ENCODE measurements at regions not wholly inside any gene's neighbourhood (a gene's known extent, or its start where the extent isn't known, plus 50 kb on each side); places are given as distances from the start of the nearest gene placed in this dataset.
A peak's percentile ranks its signal among the peaks of the same experiment; 100 is the strongest.

- no peak overlapping the region for H2BK20ac ChIP-seq (ENCODE audit: low read length)
- no peaks in the 10 kb centered on the region for H3K9me3 ChIP-seq (ENCODE audit: insufficient read depth in 2 of 2, low read depth in 1 of 2, low read length in 1 of 2)
- no peaks in the 10 kb centered on the region for H3K79me1 ChIP-seq (ENCODE audit: low read depth, low read length)
- DNase-seq (ENCODE audit: low read depth in 1 of 2, low spot score in 2 of 2) = no peak
- no peaks in the 10 kb centered on the region for H3K27me3 ChIP-seq (replicated peaks in 1 of 4; ENCODE audit: control insufficient read depth in 3 of 4, extremely low read depth in 1 of 4, insufficient read depth in 3 of 4, low read length in 3 of 4)
- no peak overlapping the region for H4K8ac ChIP-seq (ENCODE audit: extremely low read depth, insufficient read depth, low read length)
- no peak overlapping the region for H2BK12ac ChIP-seq (ENCODE audit: low read depth, low read length)
- FAIRE-seq = no peak
- no peak overlapping the region for H3K27ac ChIP-seq (ENCODE audit: low read depth, low read length)
- no peak overlapping the region for H3K4me2 ChIP-seq (ENCODE audit: insufficient read depth in 1 of 2, low read depth in 2 of 2, low read length in 2 of 2)
- no peak overlapping the region for H3K23ac ChIP-seq (ENCODE audit: insufficient read length)
- no peak overlapping the region for H4K91ac ChIP-seq (replicated peaks; ENCODE audit: insufficient read length, low read length)
- no peak overlapping the region for H2AK5ac ChIP-seq (ENCODE audit: low read depth, low read length)
- H4K5ac ChIP-seq (ENCODE audit: insufficient read length, low read depth, low read length) = no peak overlapping the region
- H3K56ac ChIP-seq (replicated peaks; ENCODE audit: insufficient read length, low read depth, low read length) = no peak overlapping the region
- no peaks in the 10 kb centered on the region for H4K20me1 ChIP-seq (replicated peaks in 1 of 2; ENCODE audit: control insufficient read depth in 1 of 2, insufficient read depth in 2 of 2, low read length in 2 of 2)
- no peak for TF ChIP-seq RBBP5 (IDR thresholded peaks at IDR 0.05; ENCODE audit: borderline replicate concordance, low read depth, low read length)
- TF ChIP-seq POLR2A (IDR thresholded peaks at IDR 0.05; ENCODE audit: control extremely low read depth in 1 of 2, low read depth in 2 of 2, low read length in 2 of 2) = no peak
- no peak for TF ChIP-seq CTBP2 (IDR thresholded peaks at IDR 0.05; ENCODE audit: borderline replicate concordance, insufficient read depth, insufficient read length, low read length)
- TF ChIP-seq BRCA1 (IDR thresholded peaks at IDR 0.05; ENCODE audit: low read depth, low read length) = no peak
- TF ChIP-seq RXRA (IDR thresholded peaks at IDR 0.05; ENCODE audit: insufficient read depth, low read depth, low read length) = no peak
- no peak for TF ChIP-seq CREB1 (IDR thresholded peaks at IDR 0.05)
- TF ChIP-seq ZNF274 (IDR thresholded peaks at IDR 0.05; ENCODE audit: borderline replicate concordance, extremely low read depth, low read length) = no peak
- no peak for TF ChIP-seq KDM1A (IDR thresholded peaks at IDR 0.05; ENCODE audit: borderline replicate concordance, low read length)
- no peak for TF ChIP-seq POLR2AphosphoS5 (IDR thresholded peaks at IDR 0.05; ENCODE audit: low read depth, low read length)
- TF ChIP-seq CBX8 (IDR thresholded peaks at IDR 0.05; ENCODE audit: borderline replicate concordance, low read depth, low read length) = no peak
- no peak for TF ChIP-seq E2F6 (IDR thresholded peaks at IDR 0.05)
- H3K36me3 ChIP-seq (ENCODE audit: control insufficient read depth in 2 of 4, insufficient read depth in 4 of 4, low read length in 3 of 4) = no peaks in the 10 kb centered on the region
- no peaks in the 10 kb centered on the region for H3K23me2 ChIP-seq (ENCODE audit: low read depth, low read length)
- no peaks in the 10 kb centered on the region for H3K79me2 ChIP-seq (ENCODE audit: control insufficient read depth in 1 of 2, insufficient read depth in 2 of 2, low read length in 2 of 2)
- H3K4me1 ChIP-seq (replicated peaks in 1 of 4; ENCODE audit: control insufficient read depth in 3 of 4, insufficient read depth in 4 of 4, low read length in 3 of 4) = no peaks in the 10 kb centered on the region
- H2BK15ac ChIP-seq (ENCODE audit: low read length) = no peak overlapping the region
- no peak overlapping the region for H3K4ac ChIP-seq (replicated peaks; ENCODE audit: insufficient read length, low read depth, low read length)
- H3K18ac ChIP-seq (ENCODE audit: extremely low read depth, low read length) = no peak overlapping the region
- ChIA-PET CTCF (ENCODE audit: partially characterized antibody) (no interaction called here), POLR2A (ENCODE audit: partially characterized antibody) (interaction anchor here (1.5 kb wide), 1 partner anchor 8 kb away, joined by 4 read pairs; no protein-coding TSS in a partner anchor)
- 93% methylated on average over 1 of the region's 1 CpG; no CpG with 5 or more reads in 1 of the 2 experiments for WGBS, 2 experiments (ENCODE audit: extremely low coverage in 1 of 2, insufficient coverage in 1 of 2, insufficient read length in 1 of 2, insufficient replicate concordance in 2 of 2, low coverage in 1 of 2, low lambda C conversion rate in 2 of 2, missing lambda C conversion rate in 1 of 2)
- H3K9ac ChIP-seq (replicated peaks in 1 of 4; ENCODE audit: extremely low read depth in 1 of 4, low read depth in 3 of 4, low read length in 3 of 4) = no peak overlapping the region
- H2AFZ ChIP-seq (ENCODE audit: low read length) = peak overlapping the region; percentile 55; the same call in 1 of the 2 replicates
- no peak overlapping the region for H3K14ac ChIP-seq (ENCODE audit: insufficient read length)
- H3K4me3 ChIP-seq (ENCODE audit: extremely low read depth in 1 of 4, insufficient read depth in 2 of 4, low read depth in 3 of 4, low read length in 4 of 4) = no peak overlapping the region
- no peak overlapping the region for H2BK120ac ChIP-seq (replicated peaks; ENCODE audit: low read depth, low read length)
- no peak overlapping the region for H2BK5ac ChIP-seq (ENCODE audit: low read depth, low read length)
These were observed 217.2 kb upstream of the SLC10A2 start for GRCh38 chr13:103283451-103283820.
